PC-9 (cell line): ENCODE measurements at regions not wholly inside any gene's neighbourhood (a gene's known extent, or its start where the extent isn't known, plus 50 kb on each side); places are given as distances from the start of the nearest gene placed in this dataset.

Experiments
- BruUV-seq: library from RNA; stranded (reverse); fragments of 400-500 nt; replicated peaks from 2 replicates; lab custom pipeline; 2021; lab: Mats Ljungman, UMichigan
- CTCF ChIA-PET: fragments of 300-600 bp; sonication (Branson Sonifier 250); formaldehyde crosslinking; loops from one replicate; lab custom pipeline; 2022; ENCODE audit warnings: antibody characterized with exemption; lab: Charles Lee
- POLR2A ChIA-PET: fragments of 300-600 bp; sonication (Branson Sonifier 250); formaldehyde crosslinking; loops from one replicate; lab custom pipeline; 2022; ENCODE audit warnings: antibody characterized with exemption; ENCODE audit not compliant: unreplicated experiment; lab: Charles Lee
- DNase-seq, 2 experiments: peaks; one replicate each; pipeline versions ENCODE4 v3.0.0 to v3.0.0-alpha.2; 2015 to 2022; ENCODE audit warnings: mixed read lengths in 1 of 2
- H2AFZ ChIP-seq: fragments of 200-600 bp; sonication (generic); 2 replicates; pipeline ENCODE4 v1.8.1; 2017; ENCODE audit warnings: antibody characterized with exemption
- H3F3A ChIP-seq: fragments of 200-600 bp; sonication (generic); 2 replicates; pipeline ENCODE4 v1.8.1; 2017; ENCODE audit warnings: antibody characterized with exemption, mild to moderate bottlenecking, low read depth; ENCODE audit not compliant: insufficient read depth
- H3K27ac ChIP-seq: fragments of 200-600 bp; sonication (generic); 2 replicates; pipeline ENCODE4 v1.6.1; 2016; ENCODE audit warnings: mixed run types
- H3K27me3 ChIP-seq: fragments of 200-600 bp; sonication (generic); 2 replicates; pipeline ENCODE4 v1.6.1; 2016; ENCODE audit warnings: low read depth, mixed run types; ENCODE audit not compliant: insufficient read depth
- H3K36me3 ChIP-seq: fragments of 200-600 bp; sonication (generic); 2 replicates; pipeline ENCODE4 v1.6.1; 2016; ENCODE audit warnings: low read depth, mixed run types
- H3K4me1 ChIP-seq: fragments of 200-600 bp; sonication (generic); replicated peaks from 2 replicates; pipeline ENCODE4 v1.6.1; 2016; ENCODE audit warnings: mixed run types; ENCODE audit not compliant: insufficient read depth
- H3K4me2 ChIP-seq: fragments of 200-600 bp; sonication (generic); 2 replicates; pipeline ENCODE4 v1.6.1; 2017; ENCODE audit warnings: mixed run types
- H3K4me3 ChIP-seq: fragments of 200-600 bp; sonication (generic); 2 replicates; pipeline ENCODE4 v1.6.1; 2016; ENCODE audit warnings: mixed run types
- H3K79me2 ChIP-seq: fragments of 200-600 bp; sonication (generic); 2 replicates; pipeline ENCODE4 v1.6.1; 2017; ENCODE audit warnings: low read depth, mixed run types
- H3K9me2 ChIP-seq: fragments of 200-600 bp; sonication (generic); 2 replicates; pipeline ENCODE4 v1.8.1; 2017; ENCODE audit warnings: mild to moderate bottlenecking; ENCODE audit not compliant: insufficient read depth
- H3K9me3 ChIP-seq: fragments of 200-600 bp; sonication (generic); 2 replicates; pipeline ENCODE4 v1.8.1; 2016; ENCODE audit warnings: low read depth; ENCODE audit not compliant: insufficient read depth
- H4K20me1 ChIP-seq: fragments of 200-600 bp; sonication (generic); 2 replicates; pipeline ENCODE4 v1.8.1; 2017; ENCODE audit not compliant: insufficient read depth
- EZH2 ChIP-seq: fragments of 200-600 bp; sonication (generic); IDR thresholded peaks from 2 replicates; pipeline ENCODE4 v1.8.0; 2017; ENCODE audit warnings: antibody characterized with exemption, low read depth
- intact Hi-C: fragments of 100-400 bp; cut with micrococcal nuclease; formaldehyde crosslinking; loops from one replicate; pipeline ENCODE4 v1.10.0; 2022; ENCODE audit not compliant: unreplicated experiment
- TF ChIP-seq, protein P1 (sequence below): fragments of 200-600 bp; sonication (generic); conservative IDR thresholded peaks from 2 replicates; pipeline ENCODE4 v1.6.1; 2017; ENCODE audit warnings: mixed run types, antibody characterized with exemption, mild to moderate bottlenecking, moderate library complexity

DNA sequence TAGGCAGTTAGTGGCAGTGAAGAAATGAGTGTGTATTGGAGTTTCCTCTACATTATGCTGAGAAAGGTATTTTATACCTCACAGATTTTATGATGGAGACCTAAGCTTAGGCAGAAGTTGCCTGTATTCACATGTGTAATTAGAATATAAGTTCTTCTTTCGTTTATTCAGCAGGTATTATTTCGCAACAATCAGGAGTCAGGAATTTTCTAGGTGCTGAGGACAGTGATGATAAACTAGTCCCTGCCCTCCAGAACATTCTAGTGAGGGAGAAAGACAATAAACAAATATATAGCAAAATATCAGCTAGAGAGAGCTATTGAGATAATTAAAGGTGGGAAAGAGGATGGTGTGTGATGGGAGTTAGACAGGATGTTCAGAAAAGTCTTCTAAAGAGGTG, 345.7 kb downstream of the GRIN2B start:
- no peak for DNase-seq
- Histone ChIP-seq H3K27ac (no peak overlapping the region), H3K4me3 (no peak overlapping the region), H3K27me3 (no peaks in the 10 kb centered on the region), H3K9me3 (no peaks in the 10 kb centered on the region), H3K9me2 (no peaks in the 10 kb centered on the region), H3F3A (no peaks in the 10 kb centered on the region), H2AFZ (no peak overlapping the region), H3K4me2 (no peak overlapping the region), H3K4me1 (no peaks in the 10 kb centered on the region), H3K79me2 (no peaks in the 10 kb centered on the region), H4K20me1 (no peaks in the 10 kb centered on the region), H3K36me3 (no peaks in the 10 kb centered on the region)
- CTCF ChIA-PET, result no interaction called here
- POLR2A ChIA-PET, result no interaction called here
- no TSS peak for BruUV-seq
- TF ChIP-seq, protein P1, sequence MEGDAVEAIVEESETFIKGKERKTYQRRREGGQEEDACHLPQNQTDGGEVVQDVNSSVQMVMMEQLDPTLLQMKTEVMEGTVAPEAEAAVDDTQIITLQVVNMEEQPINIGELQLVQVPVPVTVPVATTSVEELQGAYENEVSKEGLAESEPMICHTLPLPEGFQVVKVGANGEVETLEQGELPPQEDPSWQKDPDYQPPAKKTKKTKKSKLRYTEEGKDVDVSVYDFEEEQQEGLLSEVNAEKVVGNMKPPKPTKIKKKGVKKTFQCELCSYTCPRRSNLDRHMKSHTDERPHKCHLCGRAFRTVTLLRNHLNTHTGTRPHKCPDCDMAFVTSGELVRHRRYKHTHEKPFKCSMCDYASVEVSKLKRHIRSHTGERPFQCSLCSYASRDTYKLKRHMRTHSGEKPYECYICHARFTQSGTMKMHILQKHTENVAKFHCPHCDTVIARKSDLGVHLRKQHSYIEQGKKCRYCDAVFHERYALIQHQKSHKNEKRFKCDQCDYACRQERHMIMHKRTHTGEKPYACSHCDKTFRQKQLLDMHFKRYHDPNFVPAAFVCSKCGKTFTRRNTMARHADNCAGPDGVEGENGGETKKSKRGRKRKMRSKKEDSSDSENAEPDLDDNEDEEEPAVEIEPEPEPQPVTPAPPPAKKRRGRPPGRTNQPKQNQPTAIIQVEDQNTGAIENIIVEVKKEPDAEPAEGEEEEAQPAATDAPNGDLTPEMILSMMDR, result no peak
- TF ChIP-seq EZH2, result no peak
- intact Hi-C loops, result no loop called here

DNA sequence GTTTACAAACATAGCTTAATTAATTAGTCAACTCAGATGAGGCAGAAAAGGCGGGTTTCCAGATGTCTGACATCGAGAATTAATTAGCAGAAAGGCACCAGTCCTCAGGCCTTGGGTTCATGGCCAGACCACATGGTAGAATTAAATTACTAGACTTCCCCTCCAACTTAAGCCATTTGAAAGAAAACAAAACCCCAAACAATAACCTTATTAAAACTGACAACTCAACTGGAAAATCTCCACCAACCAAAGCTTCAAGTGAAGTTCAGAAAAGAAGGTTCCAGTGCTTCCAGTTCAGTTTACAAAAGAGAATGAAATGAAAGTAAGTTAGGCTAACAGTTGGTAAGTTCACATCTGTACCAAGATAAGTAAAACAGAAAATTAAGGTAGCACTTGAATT, 349.5 kb downstream of the GRIN2B start:
- POLR2A ChIA-PET, result interaction anchor here (0.7 kb wide), 1 partner anchor 20 kb away, joined by 6 read pairs; no protein-coding TSS in a partner anchor
- H3K36me3 ChIP-seq, result no peaks in the 10 kb centered on the region
- H3K4me3 ChIP-seq, result no peak overlapping the region
- no peak for DNase-seq
- TF ChIP-seq EZH2, result no peak
- H3K4me2 ChIP-seq, result no peak overlapping the region
- BruUV-seq, result no TSS peak
- H3K9me3 ChIP-seq, result no peaks in the 10 kb centered on the region
- no peaks in the 10 kb centered on the region for H3K27me3 ChIP-seq
- H3K4me1 ChIP-seq, result peaks cover 9% of the 10 kb centered on the region
- H3K27ac ChIP-seq, result no peak overlapping the region
- CTCF ChIA-PET, result no interaction called here
- intact Hi-C loops, result no loop called here
- H4K20me1 ChIP-seq, result no peaks in the 10 kb centered on the region
- H3K9me2 ChIP-seq, result no peaks in the 10 kb centered on the region
- H2AFZ ChIP-seq, result no peak overlapping the region
- H3K79me2 ChIP-seq, result no peaks in the 10 kb centered on the region
- H3F3A ChIP-seq, result no peaks in the 10 kb centered on the region

DNA sequence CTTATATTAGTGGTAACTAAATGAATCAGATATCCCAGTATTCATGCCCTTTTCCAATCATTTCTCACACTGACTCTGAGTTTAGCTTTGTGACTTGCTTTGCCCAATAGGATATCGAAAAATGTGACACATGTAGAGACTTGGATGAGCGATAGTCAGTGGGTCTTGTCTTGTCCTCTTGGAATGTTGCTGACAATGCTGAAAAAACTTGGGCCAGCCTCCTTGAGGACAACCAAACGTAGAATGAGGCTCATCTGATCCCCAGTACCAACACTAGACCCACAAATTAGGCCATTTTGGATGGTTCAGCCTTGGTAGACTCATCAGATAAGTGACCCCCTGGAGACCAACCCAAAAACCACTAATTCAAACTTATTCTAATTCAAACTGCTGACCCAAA, 351.0 kb downstream of the GRIN2B start:
- no TSS peak for BruUV-seq
- intact Hi-C loops, result no loop called here

More for the DNA sequence above, 351.0 kb downstream of the GRIN2B start:
- TF ChIP-seq, protein P1, result no peak
- TF ChIP-seq EZH2, result no peak
- Histone ChIP-seq H3K4me2 (no peak overlapping the region), H3K9me3 (no peaks in the 10 kb centered on the region), H3K4me1 (peaks cover 9% of the 10 kb centered on the region), H3K36me3 (no peaks in the 10 kb centered on the region), H4K20me1 (no peaks in the 10 kb centered on the region), H2AFZ (no peak overlapping the region), H3K27ac (no peak overlapping the region), H3K79me2 (no peaks in the 10 kb centered on the region), H3K9me2 (no peaks in the 10 kb centered on the region), H3F3A (no peaks in the 10 kb centered on the region), H3K27me3 (no peaks in the 10 kb centered on the region), H3K4me3 (no peak overlapping the region)
- POLR2A ChIA-PET, result no interaction called here
- DNase-seq, result no peak
- CTCF ChIA-PET, result no interaction called here
